ENCODE measurements at regions not wholly inside any gene's neighbourhood (a gene's known extent, or its start where the extent isn't known, plus 50 kb on each side); places are given as distances from the start of the nearest gene placed in this dataset.

GRCh38 chr2:103295591-103295990 is 533.8 kb downstream of the TMEM182 start:
- H3T11ph ChIP-seq (ENCODE audit: low read length) = no peak overlapping the region
- H3K9me3 ChIP-seq (ENCODE audit: control insufficient read depth, low read depth, low read length) = no peaks in the 10 kb centered on the region
- no peaks in the 10 kb centered on the region for H3K79me2 ChIP-seq (ENCODE audit: insufficient read depth, low read length)
- Mint-ChIP-seq H3K27me3 (ENCODE audit: low read depth) (peaks cover 5% of the 10 kb centered on the region), H3K9me3 (no peaks in the 10 kb centered on the region), H3K4me1 (peaks cover 21 to 25% of the 10 kb centered on the region in 2 experiments), H3K27ac (peak overlapping the region in 1 of 3 experiments; percentile 37; a peak in 2 of 7 replicates), H3K36me3 (ENCODE audit: insufficient read depth in 1 of 3, low read depth in 3 of 3) (no peaks in the 10 kb centered on the region), H3K4me3 (no peak overlapping the region)
- no peak overlapping the region for H3K4ac ChIP-seq (ENCODE audit: low read depth, low read length)
- H2BK120ac ChIP-seq (ENCODE audit: low read depth, low read length, poor library complexity, severe bottlenecking) = no peak overlapping the region
- H3K4me2 ChIP-seq (ENCODE audit: insufficient read depth, insufficient read length, low read length) = no peak overlapping the region
- no peak overlapping the region for H4K8ac ChIP-seq (replicated peaks; ENCODE audit: insufficient read length, low read depth, low read length)
- no peak overlapping the region for H3K18ac ChIP-seq (ENCODE audit: insufficient read length, low read depth, low read length)
- H4K5ac ChIP-seq (ENCODE audit: insufficient read length, low read depth, low read length) = no peak overlapping the region
- DNase-seq = no peak
- no peak overlapping the region for H3K27ac ChIP-seq (ENCODE audit: insufficient read length, low read depth, low read length)
- no peak overlapping the region for H2BK15ac ChIP-seq (ENCODE audit: low read depth, low read length)
- H3K79me1 ChIP-seq (ENCODE audit: insufficient read depth, low read depth, low read length, poor library complexity, severe bottlenecking) = no peaks in the 10 kb centered on the region
- no peak overlapping the region for H2AK5ac ChIP-seq (ENCODE audit: insufficient read length, low read length)
- no peak overlapping the region for H2BK5ac ChIP-seq (ENCODE audit: insufficient read length, low read length)
- no peak for TF ChIP-seq CTCF (conservative IDR thresholded peaks at IDR 0.05)
- H4K20me1 ChIP-seq (ENCODE audit: control insufficient read depth, insufficient read depth, insufficient read length) = no peaks in the 10 kb centered on the region
- H4K91ac ChIP-seq (ENCODE audit: insufficient read length, low read depth, low read length) = no peak overlapping the region
- H3K9ac ChIP-seq (ENCODE audit: extremely low read depth, insufficient read length, low read length) = no peak overlapping the region
- no peak overlapping the region for H2BK12ac ChIP-seq (ENCODE audit: insufficient read length, low read depth, low read length)
- H2BK20ac ChIP-seq (ENCODE audit: low read depth, low read length, poor library complexity, severe bottlenecking) = no peak overlapping the region
- H3K4me1 ChIP-seq (ENCODE audit: insufficient read depth, low read length) = peaks cover 5% of the 10 kb centered on the region
- no peak overlapping the region for H3K23ac ChIP-seq (ENCODE audit: insufficient read length, low read depth, low read length)
- no peak overlapping the region for H3K56ac ChIP-seq (ENCODE audit: insufficient read length, low read depth, low read length)
- no peaks in the 10 kb centered on the region for H3K23me2 ChIP-seq (ENCODE audit: insufficient read length, low read depth, low read length, poor library complexity, severe bottlenecking)
- no peak overlapping the region for H2AFZ ChIP-seq (ENCODE audit: low read length)
- no peak overlapping the region for H3K14ac ChIP-seq (ENCODE audit: insufficient read depth, low read length)
- WGBS (ENCODE audit: extremely low coverage, insufficient read length, low lambda C conversion rate) = no CpG with 5 or more reads among the region's 2 CpGs
- no peaks in the 10 kb centered on the region for H3K27me3 ChIP-seq (ENCODE audit: insufficient read depth, low read length)
